GM12874 (cell line): ENCODE measurements at regions not wholly inside any gene's neighbourhood (a gene's known extent, or its start where the extent isn't known, plus 50 kb on each side); places are given as distances from the start of the nearest gene placed in this dataset.

Experiments used
- TF ChIP-seq, protein P1 (sequence below): IDR thresholded peaks from 2 replicates; pipeline ENCODE4 v1.5.1; 2011; ENCODE audit warnings: low read depth, mild to moderate bottlenecking, control low read depth, low read length, moderate library complexity; ENCODE audit not compliant: insufficient read depth

DNA sequence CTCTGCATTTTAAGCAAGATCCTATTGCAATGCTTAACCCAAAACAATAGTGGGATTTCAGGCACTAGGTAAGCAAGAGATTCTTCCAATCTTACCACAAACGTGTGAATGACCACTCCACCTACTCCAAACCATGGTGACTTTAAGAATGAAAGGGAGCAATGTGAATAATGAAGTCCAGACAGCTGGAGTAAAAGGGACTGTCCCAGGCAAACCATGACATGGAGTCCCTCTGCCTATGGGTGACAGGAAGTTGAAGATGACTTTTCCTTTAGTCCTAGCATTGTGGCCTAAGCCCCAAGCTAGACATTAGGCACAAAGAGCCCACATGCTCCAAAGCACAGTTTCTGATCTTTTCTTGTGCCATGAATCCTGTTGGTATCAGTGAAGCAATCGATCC lies 179.0 kb downstream of the SHQ1 start:
- TF ChIP-seq, protein P1, sequence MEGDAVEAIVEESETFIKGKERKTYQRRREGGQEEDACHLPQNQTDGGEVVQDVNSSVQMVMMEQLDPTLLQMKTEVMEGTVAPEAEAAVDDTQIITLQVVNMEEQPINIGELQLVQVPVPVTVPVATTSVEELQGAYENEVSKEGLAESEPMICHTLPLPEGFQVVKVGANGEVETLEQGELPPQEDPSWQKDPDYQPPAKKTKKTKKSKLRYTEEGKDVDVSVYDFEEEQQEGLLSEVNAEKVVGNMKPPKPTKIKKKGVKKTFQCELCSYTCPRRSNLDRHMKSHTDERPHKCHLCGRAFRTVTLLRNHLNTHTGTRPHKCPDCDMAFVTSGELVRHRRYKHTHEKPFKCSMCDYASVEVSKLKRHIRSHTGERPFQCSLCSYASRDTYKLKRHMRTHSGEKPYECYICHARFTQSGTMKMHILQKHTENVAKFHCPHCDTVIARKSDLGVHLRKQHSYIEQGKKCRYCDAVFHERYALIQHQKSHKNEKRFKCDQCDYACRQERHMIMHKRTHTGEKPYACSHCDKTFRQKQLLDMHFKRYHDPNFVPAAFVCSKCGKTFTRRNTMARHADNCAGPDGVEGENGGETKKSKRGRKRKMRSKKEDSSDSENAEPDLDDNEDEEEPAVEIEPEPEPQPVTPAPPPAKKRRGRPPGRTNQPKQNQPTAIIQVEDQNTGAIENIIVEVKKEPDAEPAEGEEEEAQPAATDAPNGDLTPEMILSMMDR = no peak

DNA sequence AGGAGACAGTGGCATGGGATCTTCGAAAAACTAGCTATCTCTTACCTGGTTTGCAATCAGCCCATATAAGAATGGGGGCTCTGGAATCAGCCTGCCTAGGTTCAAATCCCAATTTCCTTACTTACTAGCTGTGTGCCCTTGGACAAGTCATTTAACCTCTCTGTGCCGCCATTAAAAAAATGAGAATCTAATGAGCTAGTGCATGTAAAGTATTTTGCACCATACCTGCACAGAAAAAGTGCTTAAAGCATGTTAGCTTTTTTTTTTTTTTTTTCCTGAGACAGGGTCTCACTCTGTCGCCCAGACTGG lies 181.8 kb downstream of the SHQ1 start:
- TF ChIP-seq, protein P1 = no peak

DNA sequence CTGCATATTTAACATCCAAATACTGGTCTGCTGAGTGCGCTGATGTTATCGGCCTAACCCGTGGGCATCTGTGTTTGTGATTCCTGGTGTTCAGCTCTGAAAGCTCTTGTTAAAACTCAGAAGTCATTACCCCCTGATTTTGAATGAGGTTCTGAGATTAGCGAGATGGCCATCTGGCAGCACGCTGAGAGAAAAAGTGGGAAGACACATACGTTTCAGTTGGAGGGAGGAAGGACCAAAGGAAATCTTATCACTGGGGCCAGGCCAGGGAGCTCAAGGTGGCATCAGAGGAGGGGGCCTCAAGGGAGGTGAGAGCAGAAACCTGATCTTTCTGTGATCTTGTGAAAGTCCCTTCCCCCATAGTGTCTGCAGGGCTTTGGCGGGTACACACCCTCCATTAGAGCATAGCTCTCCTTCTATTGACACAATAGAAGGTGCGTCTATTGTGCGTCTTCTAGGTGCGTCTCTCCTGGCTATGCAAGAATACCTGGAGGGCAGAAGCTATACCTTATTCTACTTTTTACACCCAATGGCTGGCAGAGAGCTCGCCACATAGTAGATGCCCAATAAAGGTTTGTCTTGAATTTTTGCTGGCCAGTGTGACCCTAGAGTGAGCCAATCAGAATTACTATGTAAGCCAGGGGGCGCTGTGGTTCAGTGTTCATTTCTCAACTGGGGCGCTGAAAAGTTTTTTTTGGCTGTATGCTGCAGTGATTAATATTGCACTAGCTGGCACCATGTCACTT lies 182.4 kb downstream of the SHQ1 start:
- TF ChIP-seq, protein P1 = peak; percentile 54

DNA sequence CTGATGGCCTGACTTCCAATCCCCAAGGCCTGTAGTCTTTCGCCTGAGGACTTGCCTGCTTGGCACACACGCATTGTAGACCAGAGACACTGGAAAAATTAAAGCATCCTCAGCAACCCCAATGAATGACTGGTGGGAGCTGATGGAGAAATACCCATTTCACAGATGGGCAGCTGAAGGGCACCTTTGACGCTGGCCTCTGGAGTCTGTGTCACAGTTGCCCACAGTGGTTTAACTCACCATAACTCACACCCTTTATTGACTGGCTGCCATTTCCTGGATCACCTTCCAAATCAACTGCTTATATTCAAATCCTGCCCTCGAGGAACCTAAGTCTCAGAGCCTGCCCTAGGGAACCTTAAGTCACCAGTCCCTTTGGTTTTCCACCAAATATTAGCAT lies 183.1 kb downstream of the SHQ1 start:
- TF ChIP-seq, protein P1 = no peak

DNA sequence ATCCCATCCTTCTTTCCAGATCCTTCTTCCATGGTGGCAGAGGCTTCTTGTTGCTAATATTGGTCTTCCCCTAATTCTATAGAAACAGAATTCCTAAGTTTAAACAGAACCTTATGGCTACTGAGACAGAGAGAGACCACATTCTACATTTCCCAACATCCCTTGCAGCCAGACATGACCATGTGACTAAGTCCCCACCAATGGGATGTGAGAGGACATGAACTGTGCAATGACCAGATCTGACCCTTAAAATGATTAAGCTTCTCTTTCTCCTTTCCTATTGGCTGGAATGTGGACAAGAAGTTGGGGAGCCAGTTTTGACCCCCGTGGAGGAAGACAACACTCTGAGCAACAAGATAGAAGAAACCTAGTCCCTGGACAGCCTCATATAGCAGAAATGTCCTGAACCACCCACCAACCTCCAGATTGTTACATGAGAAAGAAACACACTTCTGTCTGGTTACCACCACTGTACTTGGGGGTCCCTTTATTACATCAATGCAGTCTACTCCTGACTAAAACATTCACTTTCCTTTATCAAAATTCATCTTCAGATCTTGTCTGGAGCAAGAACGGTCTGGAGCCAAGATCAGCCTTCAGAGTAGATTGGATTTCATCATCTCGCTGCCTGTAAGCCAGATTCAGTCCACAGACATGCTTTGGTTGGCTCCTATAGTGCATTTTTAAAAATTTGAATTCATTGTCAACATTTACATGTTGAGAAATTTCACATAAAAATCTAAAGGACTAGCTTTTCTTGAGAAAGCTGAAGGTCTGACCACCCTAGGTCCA lies 183.9 kb downstream of the SHQ1 start:
- TF ChIP-seq, protein P1 = no peak

DNA sequence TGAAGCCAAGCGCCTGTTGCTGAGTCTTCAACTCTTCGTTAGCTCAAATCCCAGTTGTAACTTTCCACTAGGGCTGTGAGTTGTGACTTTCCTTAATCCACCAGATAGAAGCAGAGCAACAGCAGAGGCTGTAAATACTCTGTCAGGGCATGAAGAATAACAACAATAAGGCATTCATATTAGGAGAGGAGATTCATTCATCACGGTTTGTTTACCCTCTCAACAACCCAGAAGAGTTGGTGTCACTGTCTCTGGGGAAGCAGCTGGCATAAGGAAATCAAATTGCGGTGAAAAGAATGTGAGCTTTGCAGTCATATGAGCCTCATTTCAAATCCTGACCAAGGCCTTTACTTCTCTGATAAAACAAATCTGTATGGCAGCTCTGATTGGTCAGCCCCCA lies 184.8 kb downstream of the SHQ1 start:
- TF ChIP-seq, protein P1 = no peak

DNA sequence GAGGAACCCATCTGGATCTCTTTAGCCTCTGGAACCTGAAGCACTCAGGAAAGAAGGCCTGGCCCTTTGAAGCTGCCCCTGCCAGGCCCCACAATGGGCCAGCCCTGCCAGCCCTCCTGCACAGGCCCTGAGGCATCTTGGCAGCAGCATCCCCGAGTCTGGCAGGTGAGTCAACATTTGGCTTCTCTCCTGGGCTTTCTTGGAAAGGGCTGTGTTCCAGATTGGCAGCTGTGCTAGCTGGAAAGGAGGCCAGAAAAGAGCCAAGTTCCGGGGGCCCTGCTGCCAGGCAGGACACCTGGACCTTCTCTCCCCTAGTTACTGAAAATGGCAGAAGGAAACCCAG lies 187.2 kb downstream of the SHQ1 start:
- TF ChIP-seq, protein P1 = no peak
